Mesodermal cell (in vitro differentiated cells): ENCODE measurements at regions not wholly inside any gene's neighbourhood (a gene's known extent, or its start where the extent isn't known, plus 50 kb on each side); places are given as distances from the start of the nearest gene placed in this dataset.

ENCODE experiments used
- H3K27ac ChIP-seq: 2 replicates; pipeline ENCODE4 v1.7.0; 2013; ENCODE audit warnings: mild to moderate bottlenecking, low read depth, low read length, moderate library complexity; ENCODE audit not compliant: severe bottlenecking
- H3K36me3 ChIP-seq: 2 replicates; pipeline ENCODE4 v1.7.1; 2013; ENCODE audit warnings: mild to moderate bottlenecking, low read length, moderate library complexity; ENCODE audit not compliant: control insufficient read depth, insufficient read depth
- H3K4me1 ChIP-seq: one replicate; pipeline ENCODE4 v1.7.1; 2013; ENCODE audit warnings: mild to moderate bottlenecking, low read length; ENCODE audit not compliant: insufficient read depth, control insufficient read depth, poor library complexity, severe bottlenecking
- H3K4me3 ChIP-seq: 2 replicates; pipeline ENCODE4 v1.7.0; 2013; ENCODE audit warnings: low read length, control low read depth, mild to moderate bottlenecking; ENCODE audit not compliant: insufficient read depth, poor library complexity, severe bottlenecking; ENCODE audit errors: extremely low read depth
- H3K9me3 ChIP-seq: 2 replicates; pipeline ENCODE4 v1.7.1; 2013; ENCODE audit warnings: mild to moderate bottlenecking, low read length, moderate library complexity; ENCODE audit not compliant: control insufficient read depth
- WGBS, 2 experiments: methylation state at CpG; one replicate each; pipeline ENCODE4 v1.1.5; 2013; ENCODE audit warnings: missing lambda C conversion rate in 2 of 2; ENCODE audit not compliant: insufficient coverage in 2 of 2; 5-methylcytosine and 5-hydroxymethylcytosine counted together

DNA sequence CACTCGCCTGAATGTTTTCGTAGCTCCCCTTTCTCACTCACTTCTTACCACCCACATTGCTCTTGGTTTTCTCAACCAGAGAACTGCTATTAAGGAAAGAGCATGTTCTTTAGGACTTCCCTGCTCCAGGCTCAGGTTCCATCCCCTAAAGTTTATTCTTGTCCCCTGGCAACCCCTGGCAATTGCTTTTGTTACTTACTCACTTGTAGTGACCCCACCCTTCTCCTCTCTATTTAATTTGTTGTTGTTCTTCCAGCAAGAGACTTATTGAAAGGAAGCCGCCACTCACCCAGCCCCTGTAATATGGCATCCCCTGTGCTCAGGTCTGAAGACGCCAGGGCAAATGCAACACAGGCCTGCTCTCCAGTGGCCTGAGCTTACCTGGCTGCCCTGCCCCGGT is 233.7 kb upstream of the SOX21 start:
- 67 to 79% methylated on average over 3 of the region's 5 CpGs for WGBS, 2 experiments
- Histone ChIP-seq H3K27ac (no peak overlapping the region), H3K4me3 (no peak overlapping the region), H3K9me3 (no peaks in the 10 kb centered on the region), H3K36me3 (no peaks in the 10 kb centered on the region), H3K4me1 (no peaks in the 10 kb centered on the region)

DNA sequence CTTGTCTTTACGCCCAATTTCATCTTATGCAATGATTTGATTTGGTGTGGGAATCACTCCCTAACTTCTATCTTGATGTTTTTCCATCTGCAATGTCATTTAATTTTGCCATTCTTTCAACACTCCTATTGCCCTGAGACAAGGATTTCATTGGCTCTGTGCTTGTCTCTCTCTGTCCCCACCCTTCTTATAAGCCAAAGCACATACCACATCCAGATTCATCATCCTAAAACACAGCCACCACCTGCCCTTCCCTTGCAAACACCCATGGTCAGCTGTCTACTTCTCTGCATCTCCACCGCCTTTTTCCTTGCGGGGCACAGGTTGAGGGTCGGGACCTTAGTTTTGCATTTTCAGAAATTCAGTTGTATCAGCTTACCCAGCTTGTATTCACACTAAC is 225.8 kb upstream of the SOX21 start:
- no peak overlapping the region for H3K4me3 ChIP-seq

DNA sequence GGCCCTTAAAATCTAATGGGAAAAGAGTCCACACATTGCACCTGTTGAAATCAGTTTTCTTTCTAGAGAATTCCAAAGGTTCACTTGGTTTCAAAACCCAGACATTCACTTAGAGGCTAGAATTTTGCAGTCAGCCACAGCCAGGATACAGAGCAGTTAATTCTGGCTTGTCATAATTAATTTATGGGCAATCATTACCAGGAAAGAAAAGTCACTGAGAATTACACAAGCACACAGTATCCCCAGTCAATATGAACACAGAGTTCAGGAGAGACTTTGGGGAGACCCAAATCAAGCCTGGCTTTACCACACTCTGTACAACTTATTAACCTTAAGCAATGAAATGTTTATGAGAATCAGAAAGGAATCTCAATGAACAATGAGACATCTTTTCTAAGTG is 224.3 kb upstream of the SOX21 start:
- no peaks in the 10 kb centered on the region for H3K4me1 ChIP-seq
- no peak overlapping the region for H3K27ac ChIP-seq
- H3K36me3 ChIP-seq = no peaks in the 10 kb centered on the region
- H3K4me3 ChIP-seq = no peak overlapping the region
- H3K9me3 ChIP-seq = peaks cover 12% of the 10 kb centered on the region

More for the DNA sequence above, 225.8 kb upstream of the SOX21 start:
- no peaks in the 10 kb centered on the region for H3K36me3 ChIP-seq
- 83 to 93% methylated on average over 1 to 3 of the region's 4 CpGs for WGBS, 2 experiments
- H3K9me3 ChIP-seq = peaks cover 6% of the 10 kb centered on the region
- no peaks in the 10 kb centered on the region for H3K4me1 ChIP-seq
- no peak overlapping the region for H3K27ac ChIP-seq

DNA sequence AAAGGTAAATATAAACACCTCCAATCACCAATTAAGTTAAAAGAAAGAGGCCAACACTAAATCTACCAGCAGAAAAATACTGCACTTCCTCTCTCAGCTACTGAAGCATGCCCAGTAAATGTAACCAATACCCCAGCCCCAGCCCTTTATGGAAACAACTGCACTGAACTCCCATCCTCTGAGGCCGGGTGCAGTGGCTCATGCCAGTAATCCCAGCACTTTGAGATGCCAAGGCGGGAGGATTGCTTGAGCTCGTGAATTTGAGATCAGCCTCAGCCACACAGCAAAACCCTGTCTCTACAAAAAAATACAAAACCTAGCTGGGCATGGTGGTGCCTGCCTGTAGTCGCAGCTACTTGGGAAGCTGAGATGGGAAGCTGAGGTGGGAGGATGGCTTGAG is 221.6 kb upstream of the SOX21 start:
- Histone ChIP-seq H3K9me3 (peaks cover 12% of the 10 kb centered on the region), H3K36me3 (no peaks in the 10 kb centered on the region), H3K27ac (no peak overlapping the region), H3K4me3 (no peak overlapping the region), H3K4me1 (no peaks in the 10 kb centered on the region)
- 100% methylated on average over 2 of the region's 4 CpGs for WGBS, 2 experiments

DNA sequence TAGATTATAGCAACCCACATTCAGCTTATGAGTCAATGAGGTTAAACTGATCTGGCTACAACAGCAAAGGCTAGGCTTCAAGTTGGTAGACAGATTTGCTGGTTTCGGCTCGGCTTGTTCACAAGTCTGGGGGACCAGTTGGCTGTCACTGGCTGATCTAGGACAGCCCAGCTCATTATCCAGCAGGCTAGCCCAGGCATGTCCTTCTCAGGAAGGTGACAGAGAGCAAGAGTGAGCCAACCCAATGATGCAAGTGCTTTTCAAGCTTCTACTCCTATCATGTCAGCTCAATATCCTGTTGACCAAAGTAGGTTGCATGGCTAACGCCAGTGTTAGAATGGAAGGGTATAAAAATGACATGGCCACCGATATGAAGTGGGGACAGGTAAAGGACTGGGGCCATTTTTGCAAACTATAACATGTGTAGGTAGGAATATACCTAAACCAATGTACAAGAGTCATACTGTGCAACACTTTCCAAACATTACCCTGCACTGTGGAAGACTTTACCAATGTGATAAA is 220.9 kb upstream of the SOX21 start:
- Histone ChIP-seq H3K9me3 (peaks cover 12% of the 10 kb centered on the region), H3K36me3 (no peaks in the 10 kb centered on the region), H3K4me3 (no peak overlapping the region), H3K27ac (no peak overlapping the region), H3K4me1 (no peaks in the 10 kb centered on the region)
- 91 to 100% methylated on average over 2 to 4 of the region's 4 CpGs for WGBS, 2 experiments

DNA sequence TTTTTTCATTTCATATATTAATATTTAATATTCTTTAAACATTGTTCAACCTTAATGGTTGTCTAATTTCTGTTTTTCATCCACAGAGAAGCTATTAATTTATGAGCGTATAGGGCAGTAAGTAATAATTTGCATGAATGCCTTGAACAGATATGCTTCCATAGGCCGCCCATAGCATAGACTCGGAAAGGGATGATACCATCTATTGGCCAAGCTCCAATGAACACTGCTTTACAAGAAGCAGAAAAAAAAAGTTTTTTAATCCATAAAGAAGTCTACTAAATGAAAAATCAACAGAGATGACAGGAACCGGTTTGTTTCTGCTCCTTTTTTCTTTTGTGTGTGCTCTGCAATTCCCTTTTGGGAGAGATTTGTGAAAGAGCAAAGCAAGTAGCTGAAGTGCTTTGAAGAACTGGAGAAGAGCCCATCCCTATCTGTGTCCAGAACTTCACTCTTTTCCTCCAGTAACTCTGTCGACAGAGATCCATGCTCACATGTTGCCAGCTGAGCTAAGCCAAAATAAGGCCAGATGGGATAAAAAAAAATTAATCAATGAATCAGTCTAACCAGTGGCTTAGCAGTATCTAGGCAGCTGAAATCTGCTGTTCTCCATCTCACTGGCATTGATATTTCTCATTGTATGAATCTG is 215.9 kb upstream of the SOX21 start:
- 69 to 80% methylated on average over 2 of the region's 5 CpGs for WGBS, 2 experiments
- H3K27ac ChIP-seq = no peak overlapping the region
- peaks cover 8% of the 10 kb centered on the region for H3K9me3 ChIP-seq
- H3K4me1 ChIP-seq = no peaks in the 10 kb centered on the region
- H3K4me3 ChIP-seq = no peak overlapping the region
- H3K36me3 ChIP-seq = no peaks in the 10 kb centered on the region

DNA sequence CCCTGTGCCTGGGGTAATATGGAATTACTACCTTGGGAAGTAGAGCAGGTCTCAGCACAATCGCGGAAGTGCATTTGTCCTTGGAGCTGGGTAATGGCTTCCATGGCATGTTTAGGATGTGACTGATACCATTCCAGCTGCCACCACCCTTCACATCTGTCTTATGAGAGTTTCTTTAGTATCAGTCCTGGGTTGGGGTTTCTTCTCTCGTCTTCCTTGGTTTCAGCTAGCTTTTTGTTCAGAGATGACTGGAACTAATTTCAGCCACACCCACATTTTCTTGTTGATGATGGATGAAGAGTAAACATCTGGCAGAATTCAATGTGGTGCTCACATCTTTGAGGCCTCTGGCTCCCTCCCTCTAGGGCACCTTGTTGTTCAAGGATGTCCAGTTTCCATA is 212.9 kb upstream of the SOX21 start:
- H3K4me3 ChIP-seq = no peak overlapping the region
- H3K9me3 ChIP-seq = no peaks in the 10 kb centered on the region
- H3K4me1 ChIP-seq = no peaks in the 10 kb centered on the region
- H3K27ac ChIP-seq = no peak overlapping the region
- WGBS, 2 experiments = no CpG with 5 or more reads among the region's 3 CpGs
- no peaks in the 10 kb centered on the region for H3K36me3 ChIP-seq

DNA sequence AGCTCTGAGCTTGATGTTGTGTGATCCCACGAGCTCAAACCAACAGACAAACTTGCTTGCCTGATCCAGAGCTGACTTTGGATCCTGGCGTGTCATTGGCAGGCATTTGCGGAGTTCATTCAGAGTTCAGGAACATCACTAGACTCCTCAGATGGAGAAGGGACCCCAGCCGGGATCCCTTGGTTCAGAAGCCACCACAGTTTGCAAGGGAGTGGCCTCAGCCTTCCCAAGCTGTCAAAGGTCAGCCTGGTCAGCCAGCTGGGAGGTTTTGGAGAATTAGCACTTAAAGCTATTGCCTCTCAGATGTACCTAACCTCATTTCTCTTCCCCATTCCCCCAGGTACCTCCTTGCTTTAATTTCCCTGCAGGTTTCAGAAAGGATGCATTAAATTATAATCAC is 208.8 kb upstream of the SOX21 start:
- Histone ChIP-seq H3K27ac (no peak overlapping the region), H3K36me3 (no peaks in the 10 kb centered on the region), H3K9me3 (no peaks in the 10 kb centered on the region), H3K4me3 (no peak overlapping the region), H3K4me1 (no peaks in the 10 kb centered on the region)
- 54 to 77% methylated on average over 3 to 4 of the region's 4 CpGs for WGBS, 2 experiments

DNA sequence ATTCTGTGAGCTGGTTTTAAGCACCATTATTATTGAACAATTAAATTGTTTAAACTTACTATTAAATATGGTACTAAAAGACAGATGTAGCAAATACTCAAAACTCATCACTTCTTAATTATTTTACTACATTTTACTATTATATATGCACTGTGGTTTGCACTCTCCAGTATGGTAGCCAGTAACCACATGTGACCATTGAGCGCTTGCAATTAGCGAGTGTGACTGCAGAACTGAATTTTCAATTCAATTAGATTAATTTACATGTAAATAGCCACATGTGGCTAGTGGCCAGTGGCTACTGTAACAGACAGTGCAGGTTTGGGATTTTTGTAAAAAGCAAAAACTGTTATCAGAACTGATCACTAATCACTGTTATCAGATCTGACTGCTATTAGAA is 208.2 kb upstream of the SOX21 start:
- 80% methylated on average over 2 of the region's 2 CpGs; no CpG with 5 or more reads in 1 of the 2 experiments for WGBS, 2 experiments
- H3K4me3 ChIP-seq = no peak overlapping the region

DNA sequence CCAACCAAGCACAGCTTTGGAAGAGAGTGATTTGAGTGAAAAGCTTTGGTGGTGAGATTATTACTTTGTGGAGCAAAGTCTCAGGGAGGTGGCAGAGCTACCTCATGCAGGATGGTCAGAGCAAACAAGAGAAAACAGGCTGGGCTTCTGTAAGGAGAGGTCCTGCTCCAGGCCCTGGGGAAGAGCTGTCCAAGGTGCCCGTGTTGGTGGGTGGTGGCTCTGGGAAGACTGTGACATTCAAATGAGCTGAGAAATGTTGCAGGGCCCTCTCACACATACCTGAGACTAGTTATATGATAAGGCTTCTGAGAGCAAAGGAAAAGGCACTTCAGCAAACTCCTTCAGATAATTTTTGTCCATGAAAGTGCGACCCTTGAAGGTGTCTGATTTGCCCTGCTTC is 205.5 kb upstream of the SOX21 start:
- no peak overlapping the region for H3K4me3 ChIP-seq
- H3K36me3 ChIP-seq = no peaks in the 10 kb centered on the region
- no peaks in the 10 kb centered on the region for H3K4me1 ChIP-seq
- H3K9me3 ChIP-seq = no peaks in the 10 kb centered on the region
- H3K27ac ChIP-seq = no peak overlapping the region
- 60% methylated on average over 1 of the region's 2 CpGs; no CpG with 5 or more reads in 1 of the 2 experiments for WGBS, 2 experiments

More for the DNA sequence above, 208.2 kb upstream of the SOX21 start:
- H3K36me3 ChIP-seq = no peaks in the 10 kb centered on the region
- H3K9me3 ChIP-seq = no peaks in the 10 kb centered on the region
- no peaks in the 10 kb centered on the region for H3K4me1 ChIP-seq
- H3K27ac ChIP-seq = no peak overlapping the region

DNA sequence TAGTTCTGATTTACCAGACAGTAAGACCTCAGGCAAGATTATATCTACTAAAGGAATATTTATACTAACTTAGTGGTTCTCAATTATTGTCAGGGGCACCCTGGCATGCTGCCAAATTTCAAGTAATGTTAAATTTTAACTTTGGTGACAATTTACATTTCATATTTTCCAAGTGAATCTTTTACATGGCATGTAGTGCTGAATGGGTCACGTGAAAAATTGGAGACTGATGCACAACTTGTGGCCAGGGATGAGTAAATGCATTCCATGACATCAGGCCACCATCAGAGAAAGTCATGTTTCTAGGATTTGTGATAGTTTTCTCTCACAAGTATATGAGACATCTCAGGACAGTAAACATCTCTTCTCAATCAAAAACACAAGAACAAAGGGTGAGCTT is 202.6 kb upstream of the SOX21 start:
- WGBS, 2 experiments = 100% methylated on average over 1 of the region's 1 CpG; no CpG with 5 or more reads in 1 of the 2 experiments
- no peaks in the 10 kb centered on the region for H3K9me3 ChIP-seq
- H3K4me3 ChIP-seq = no peak overlapping the region
- no peaks in the 10 kb centered on the region for H3K36me3 ChIP-seq
- H3K4me1 ChIP-seq = no peaks in the 10 kb centered on the region
- H3K27ac ChIP-seq = no peak overlapping the region
